ENCODE measurements at regions not wholly inside any gene's neighbourhood (a gene's known extent, or its start where the extent isn't known, plus 50 kb on each side); places are given as distances from the start of the nearest gene placed in this dataset.
A peak's percentile ranks its signal among the peaks of the same experiment; 100 is the strongest.
"Not testable (repeated sequence)": the region's sequence is repeated elsewhere in the genome, so short reads cannot be mapped to it uniquely, and the experiment has no call there.

DNA sequence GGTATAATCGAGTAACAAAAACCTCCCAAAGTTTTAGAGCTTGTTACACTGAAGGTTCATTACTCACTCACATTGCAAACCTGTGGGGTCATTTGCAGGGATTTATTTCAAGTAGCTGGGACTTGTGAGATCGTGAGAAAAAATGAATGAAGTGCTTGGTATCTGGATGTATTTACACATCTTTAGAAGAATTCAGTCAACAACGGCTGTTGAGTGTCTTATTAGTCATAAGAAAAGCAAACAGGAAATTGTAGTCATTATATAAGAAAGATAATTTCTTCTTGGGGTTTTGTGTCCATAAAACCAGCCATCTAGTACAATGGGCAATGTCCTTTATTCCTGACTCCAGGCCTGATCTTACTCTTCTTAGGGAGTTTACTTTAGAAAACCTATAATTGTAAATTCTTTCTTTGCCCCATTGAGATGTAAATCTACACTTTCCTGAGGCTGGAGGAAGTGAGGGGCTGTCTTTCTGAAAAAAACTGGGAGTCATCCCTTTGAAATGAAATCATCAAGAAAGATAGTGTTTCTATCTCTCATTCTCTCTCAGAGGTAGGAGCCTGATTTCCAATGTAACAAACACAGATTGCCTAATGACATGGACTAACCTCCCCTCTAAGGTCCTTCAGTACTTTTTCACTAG is 202.5 kb upstream of the ASCC3 start:
- Histone ChIP-seq H3K9ac (ENCODE audit: low read depth, low read length) (peak overlapping the region; percentile 42), H3K4me1 (ENCODE audit: insufficient read depth, low read length) (peaks cover 35% of the 10 kb centered on the region), H3K4me3 (ENCODE audit: low read length) (peak overlapping the region; percentile 24; the same call in 1 of the 2 replicates), H3K36me3 (ENCODE audit: insufficient read depth, low read depth, low read length) (no peaks in the 10 kb centered on the region), H3K27ac (ENCODE audit: low read length) (no peak overlapping the region), H3K9me3 (ENCODE audit: insufficient read depth, low read depth, low read length) (no peaks in the 10 kb centered on the region), H3K27me3 (ENCODE audit: insufficient read depth, low read length) (no peaks in the 10 kb centered on the region)

DNA sequence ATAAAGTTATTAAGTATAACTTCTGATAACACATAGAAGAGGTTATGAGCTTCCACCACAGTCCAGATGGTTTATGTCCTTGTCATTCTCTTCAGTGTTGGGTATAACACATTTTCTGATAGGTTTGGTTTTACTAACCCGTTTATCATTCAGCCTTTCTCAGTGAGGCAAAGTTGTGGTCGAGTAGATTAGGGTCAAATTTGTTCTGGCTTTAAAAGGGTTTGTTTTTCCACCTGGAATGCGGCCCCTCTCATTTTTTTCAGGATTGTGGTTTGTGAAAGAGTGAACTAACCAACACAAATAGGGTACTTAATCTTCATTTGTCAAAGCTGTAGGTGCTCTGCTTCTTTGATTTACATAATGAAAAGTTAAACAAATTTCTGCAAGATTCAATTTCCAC is 204.2 kb upstream of the ASCC3 start:
- Histone ChIP-seq H3K4me1 (ENCODE audit: insufficient read depth, low read length) (peaks cover 35% of the 10 kb centered on the region), H3K36me3 (ENCODE audit: insufficient read depth, low read depth, low read length) (no peaks in the 10 kb centered on the region), H3K4me3 (ENCODE audit: low read length) (peak overlapping the region; percentile 7; the same call in 1 of the 2 replicates), H3K9me3 (ENCODE audit: insufficient read depth, low read depth, low read length) (no peaks in the 10 kb centered on the region), H3K9ac (ENCODE audit: low read depth, low read length) (no peak overlapping the region), H3K27ac (ENCODE audit: low read length) (no peak overlapping the region), H3K27me3 (ENCODE audit: insufficient read depth, low read length) (no peaks in the 10 kb centered on the region)

DNA sequence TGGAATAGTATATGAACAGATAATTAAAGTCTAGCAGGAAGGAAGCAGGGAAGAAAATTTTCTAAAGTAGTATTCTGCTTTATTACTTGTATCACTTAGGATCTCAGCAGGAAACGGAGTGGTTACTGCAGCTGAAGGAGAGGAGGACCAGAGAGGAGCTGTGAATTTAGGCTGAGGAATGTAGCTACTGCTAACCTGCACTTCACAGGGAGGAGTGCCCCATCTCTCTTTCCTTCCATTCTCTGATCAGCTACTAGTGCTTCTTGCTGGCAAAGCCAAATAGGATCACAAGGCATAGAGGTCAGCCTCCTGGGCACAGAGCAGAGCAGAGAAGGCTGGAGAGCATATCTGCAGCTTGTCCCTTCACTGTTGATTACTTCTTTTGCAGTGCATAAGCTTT is 205.3 kb upstream of the ASCC3 start:
- no peaks in the 10 kb centered on the region for H3K27me3 ChIP-seq (ENCODE audit: insufficient read depth, low read length)
- no peaks in the 10 kb centered on the region for H3K36me3 ChIP-seq (ENCODE audit: insufficient read depth, low read depth, low read length)
- no peak overlapping the region for H3K9ac ChIP-seq (ENCODE audit: low read depth, low read length)
- H3K27ac ChIP-seq (ENCODE audit: low read length), result no peak overlapping the region
- no peaks in the 10 kb centered on the region for H3K9me3 ChIP-seq (ENCODE audit: insufficient read depth, low read depth, low read length)
- H3K4me3 ChIP-seq (ENCODE audit: low read length), result no peak overlapping the region
- H3K4me1 ChIP-seq (ENCODE audit: insufficient read depth, low read length), result peaks cover 35% of the 10 kb centered on the region

DNA sequence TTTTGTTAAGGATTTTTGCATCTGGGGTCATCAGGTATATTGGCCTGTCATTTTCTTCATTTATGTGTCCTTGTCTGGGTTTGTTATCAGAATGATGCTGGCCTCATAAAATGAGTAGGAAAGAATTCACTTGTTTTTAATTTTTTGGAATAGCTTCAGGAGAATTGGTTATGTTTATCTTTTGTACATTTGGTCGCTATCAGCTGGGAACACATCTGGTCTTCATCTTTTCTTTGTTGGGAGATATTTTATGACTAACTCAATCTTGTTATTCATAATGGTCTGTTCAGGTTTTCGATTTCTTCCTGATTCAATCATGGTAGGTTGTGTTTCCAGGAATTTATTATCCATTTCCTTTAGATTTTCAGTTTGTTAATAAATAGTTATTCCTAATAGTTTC is 207.5 kb upstream of the ASCC3 start:
- Histone ChIP-seq H3K4me3 (ENCODE audit: low read length) (no peak overlapping the region), H3K27me3 (ENCODE audit: insufficient read depth, low read length) (no peaks in the 10 kb centered on the region), H3K36me3 (ENCODE audit: insufficient read depth, low read depth, low read length) (no peaks in the 10 kb centered on the region), H3K4me1 (ENCODE audit: insufficient read depth, low read length) (peaks cover 28% of the 10 kb centered on the region), H3K9ac (ENCODE audit: low read depth, low read length) (no peak overlapping the region), H3K9me3 (ENCODE audit: insufficient read depth, low read depth, low read length) (no peaks in the 10 kb centered on the region), H3K27ac (ENCODE audit: low read length) (no peak overlapping the region)

DNA sequence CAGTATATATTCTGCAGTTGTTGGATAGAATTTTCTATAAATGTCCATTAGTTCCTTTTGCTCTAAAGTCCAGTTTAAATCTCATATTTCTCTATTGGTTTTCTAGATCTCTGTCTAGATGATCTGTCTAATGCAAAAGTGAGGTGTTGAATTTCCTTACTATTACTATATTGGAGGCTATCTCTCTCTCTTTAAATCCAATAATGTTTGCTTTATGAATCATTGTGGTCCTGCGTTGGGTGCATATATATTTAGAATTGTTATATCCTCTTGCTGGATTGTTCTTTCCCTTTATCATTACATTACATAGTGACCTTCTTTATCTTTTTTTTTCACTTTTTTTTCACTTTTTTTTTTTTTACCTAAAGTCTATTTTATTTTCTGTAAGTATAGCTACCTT is 208.5 kb upstream of the ASCC3 start:
- Histone ChIP-seq H3K9me3 (ENCODE audit: insufficient read depth, low read depth, low read length) (no peaks in the 10 kb centered on the region), H3K36me3 (ENCODE audit: insufficient read depth, low read depth, low read length) (no peaks in the 10 kb centered on the region), H3K4me3 (ENCODE audit: low read length) (no peak overlapping the region), H3K9ac (ENCODE audit: low read depth, low read length) (no peak overlapping the region), H3K27me3 (ENCODE audit: insufficient read depth, low read length) (no peaks in the 10 kb centered on the region), H3K27ac (ENCODE audit: low read length) (no peak overlapping the region), H3K4me1 (ENCODE audit: insufficient read depth, low read length) (peaks cover 20% of the 10 kb centered on the region)

DNA sequence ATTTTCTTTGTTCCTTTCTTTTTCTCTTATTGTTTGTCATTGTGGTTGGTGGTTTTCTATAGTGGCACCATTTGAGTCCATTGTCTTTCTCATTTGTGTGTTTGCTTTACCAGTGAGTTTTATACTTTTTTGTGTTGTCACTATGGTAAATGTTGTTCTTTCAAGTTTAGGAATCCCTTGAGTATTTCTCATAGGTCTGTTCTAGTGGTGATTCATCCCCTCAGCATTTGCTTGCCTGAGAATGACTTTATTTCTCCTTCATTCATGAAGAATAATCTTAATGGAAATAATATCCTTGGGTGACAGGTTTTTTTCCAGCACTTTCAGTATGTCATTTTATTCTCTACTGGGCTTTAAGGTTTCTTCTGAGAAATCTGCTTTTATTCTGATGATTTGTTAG is 209.2 kb upstream of the ASCC3 start:
- H3K9me3 ChIP-seq (ENCODE audit: insufficient read depth, low read depth, low read length), result no peaks in the 10 kb centered on the region
- no peaks in the 10 kb centered on the region for H3K27me3 ChIP-seq (ENCODE audit: insufficient read depth, low read length)
- H3K4me1 ChIP-seq (ENCODE audit: insufficient read depth, low read length), result peaks cover 15% of the 10 kb centered on the region
- no peak overlapping the region for H3K9ac ChIP-seq (ENCODE audit: low read depth, low read length)
- H3K36me3 ChIP-seq (ENCODE audit: insufficient read depth, low read depth, low read length), result no peaks in the 10 kb centered on the region
- no peak overlapping the region for H3K27ac ChIP-seq (ENCODE audit: low read length)
- H3K4me3 ChIP-seq (ENCODE audit: low read length), result no peak overlapping the region

DNA sequence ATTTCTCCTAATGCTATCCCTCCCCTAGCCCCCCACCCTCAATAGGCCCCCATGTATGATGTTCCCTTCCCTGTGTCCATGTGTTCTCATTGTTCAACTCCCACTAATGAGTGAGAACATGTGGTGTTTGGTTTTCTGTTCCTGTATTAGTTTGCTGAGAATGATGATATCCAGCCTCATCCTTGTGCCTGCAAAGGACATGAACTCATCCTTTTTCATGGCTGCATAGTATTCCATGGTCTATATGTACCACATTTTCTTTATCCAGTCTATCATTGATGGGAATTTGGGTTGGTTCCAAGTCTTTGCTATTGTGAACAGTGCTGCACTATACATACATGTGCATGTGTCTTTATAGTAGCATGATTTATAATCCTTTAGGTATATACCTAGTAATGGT is 217.5 kb upstream of the ASCC3 start:
- H3K9me3 ChIP-seq (ENCODE audit: insufficient read depth, low read depth, low read length); H3K4me3 ChIP-seq (ENCODE audit: low read length); H3K27me3 ChIP-seq (ENCODE audit: insufficient read depth, low read length); H3K27ac ChIP-seq (ENCODE audit: low read length); H3K36me3 ChIP-seq (ENCODE audit: insufficient read depth, low read depth, low read length); H3K9ac ChIP-seq (ENCODE audit: low read depth, low read length); H3K4me1 ChIP-seq (ENCODE audit: insufficient read depth, low read length): not testable (repeated sequence)

DNA sequence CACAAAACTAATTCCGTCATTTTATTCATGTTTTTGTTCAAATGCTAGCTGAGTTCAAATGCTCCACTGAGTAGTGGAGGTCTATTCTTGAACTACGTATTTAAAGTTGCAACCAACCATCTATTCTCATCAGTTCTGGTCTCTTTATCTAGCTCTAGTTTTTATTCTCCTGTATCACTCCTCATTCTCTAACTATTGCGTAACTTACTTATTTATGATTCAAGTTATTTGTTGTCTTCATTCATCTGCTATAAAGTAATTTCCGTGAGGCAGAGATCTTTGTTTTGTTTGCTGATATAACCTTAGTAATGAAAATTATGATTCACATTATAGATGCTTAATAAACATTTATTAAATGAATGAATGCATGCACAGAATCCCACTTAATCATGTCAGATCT is 221.6 kb upstream of the ASCC3 start:
- no peaks in the 10 kb centered on the region for H3K36me3 ChIP-seq (ENCODE audit: insufficient read depth, low read depth, low read length)
- no peaks in the 10 kb centered on the region for H3K27me3 ChIP-seq (ENCODE audit: insufficient read depth, low read length)
- H3K4me3 ChIP-seq (ENCODE audit: low read length), result no peak overlapping the region
- no peak overlapping the region for H3K9ac ChIP-seq (ENCODE audit: low read depth, low read length)
- H3K4me1 ChIP-seq (ENCODE audit: insufficient read depth, low read length), result no peaks in the 10 kb centered on the region
- H3K27ac ChIP-seq (ENCODE audit: low read length), result no peak overlapping the region
- H3K9me3 ChIP-seq (ENCODE audit: insufficient read depth, low read depth, low read length), result no peaks in the 10 kb centered on the region

DNA sequence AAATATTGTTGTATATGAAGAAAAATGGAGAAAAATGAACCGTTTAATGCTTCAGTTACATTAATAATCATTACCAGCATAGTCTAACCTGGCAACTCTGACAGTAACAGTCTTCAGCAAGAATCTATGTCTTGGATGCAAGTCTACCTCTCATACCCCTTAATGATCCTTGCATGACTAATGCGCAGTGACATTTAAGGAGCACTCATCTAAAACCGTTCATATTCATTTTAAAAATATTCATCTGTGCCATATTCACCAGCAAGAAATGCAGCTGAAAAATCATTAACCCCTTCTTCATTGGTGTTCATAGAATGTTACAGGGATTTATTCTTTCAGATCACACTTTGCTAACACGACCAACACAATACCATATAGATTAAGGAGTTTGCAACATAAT is 227.2 kb upstream of the ASCC3 start:
- Histone ChIP-seq H3K4me3 (ENCODE audit: low read length) (no peak overlapping the region), H3K9me3 (ENCODE audit: insufficient read depth, low read depth, low read length) (no peaks in the 10 kb centered on the region), H3K27me3 (ENCODE audit: insufficient read depth, low read length) (no peaks in the 10 kb centered on the region), H3K36me3 (ENCODE audit: insufficient read depth, low read depth, low read length) (no peaks in the 10 kb centered on the region), H3K9ac (ENCODE audit: low read depth, low read length) (no peak overlapping the region), H3K27ac (ENCODE audit: low read length) (no peak overlapping the region), H3K4me1 (ENCODE audit: insufficient read depth, low read length) (no peaks in the 10 kb centered on the region)

DNA sequence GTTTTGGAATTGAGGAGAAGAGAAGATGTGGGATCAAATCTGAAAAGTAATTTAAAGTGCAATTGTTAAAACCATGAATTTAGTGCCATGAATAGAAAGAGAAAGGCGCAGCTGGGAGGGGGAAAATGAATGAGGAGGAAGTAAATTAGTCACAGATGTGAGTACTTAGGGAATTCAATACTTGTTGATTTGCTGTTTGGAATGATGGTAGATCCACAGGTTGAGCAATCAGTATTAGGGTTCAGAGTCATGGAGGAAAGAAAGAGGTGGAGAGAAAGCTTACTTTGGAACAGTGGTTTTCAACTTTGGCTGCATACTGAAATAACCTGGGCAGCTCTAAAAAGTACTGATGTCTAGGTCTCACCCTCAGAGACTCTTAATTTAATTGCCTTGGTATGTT is 229.7 kb upstream of the ASCC3 start:
- Histone ChIP-seq H3K36me3 (ENCODE audit: insufficient read depth, low read depth, low read length) (no peaks in the 10 kb centered on the region), H3K27me3 (ENCODE audit: insufficient read depth, low read length) (no peaks in the 10 kb centered on the region), H3K4me3 (ENCODE audit: low read length) (no peak overlapping the region), H3K9me3 (ENCODE audit: insufficient read depth, low read depth, low read length) (no peaks in the 10 kb centered on the region), H3K27ac (ENCODE audit: low read length) (no peak overlapping the region), H3K4me1 (ENCODE audit: insufficient read depth, low read length) (no peaks in the 10 kb centered on the region), H3K9ac (ENCODE audit: low read depth, low read length) (no peak overlapping the region)

DNA sequence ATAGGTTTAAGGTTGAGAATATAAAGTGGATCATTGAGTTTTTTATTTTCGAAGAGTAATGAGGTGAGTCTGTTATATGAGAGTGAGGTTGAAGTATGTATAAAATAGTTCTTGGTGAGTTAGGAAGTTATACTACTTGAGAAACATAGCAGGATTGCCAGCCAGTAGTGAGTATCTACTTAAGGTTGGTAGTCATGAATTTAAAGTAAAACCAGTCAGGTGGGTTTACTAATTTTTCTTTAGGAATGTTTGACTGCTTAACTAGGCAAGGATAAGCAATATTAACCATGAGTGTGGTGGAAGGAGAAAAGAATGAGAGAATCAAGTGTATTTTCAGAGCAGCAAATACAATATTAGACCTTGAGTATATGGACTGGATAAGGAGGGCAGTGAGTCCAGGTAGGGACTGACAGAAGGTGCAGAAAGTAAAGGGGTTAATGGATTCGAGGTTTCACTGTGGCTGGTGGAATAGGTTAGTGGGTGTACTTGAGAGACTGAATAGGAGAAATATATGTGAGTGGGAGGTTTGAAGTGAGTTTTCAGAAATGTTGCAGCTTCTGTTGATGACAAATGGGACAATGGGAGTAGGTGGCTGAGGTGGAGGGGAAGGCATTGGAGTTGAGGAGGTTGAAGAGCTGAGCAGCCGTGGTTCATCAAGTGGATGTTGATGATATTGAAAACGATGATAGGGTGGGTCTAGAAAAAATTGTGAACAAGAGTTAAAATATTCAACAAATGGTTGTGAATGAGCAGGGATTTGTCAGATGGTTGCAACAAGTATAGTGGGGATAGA is 232.5 kb upstream of the ASCC3 start:
- Histone ChIP-seq H3K4me3 (ENCODE audit: low read length) (no peak overlapping the region), H3K27me3 (ENCODE audit: insufficient read depth, low read length) (no peaks in the 10 kb centered on the region), H3K9me3 (ENCODE audit: insufficient read depth, low read depth, low read length) (no peaks in the 10 kb centered on the region), H3K9ac (ENCODE audit: low read depth, low read length) (no peak overlapping the region), H3K4me1 (ENCODE audit: insufficient read depth, low read length) (peaks cover 8% of the 10 kb centered on the region; the same call in 1 of the 2 replicates), H3K36me3 (ENCODE audit: insufficient read depth, low read depth, low read length) (no peaks in the 10 kb centered on the region), H3K27ac (ENCODE audit: low read length) (no peak overlapping the region)

DNA sequence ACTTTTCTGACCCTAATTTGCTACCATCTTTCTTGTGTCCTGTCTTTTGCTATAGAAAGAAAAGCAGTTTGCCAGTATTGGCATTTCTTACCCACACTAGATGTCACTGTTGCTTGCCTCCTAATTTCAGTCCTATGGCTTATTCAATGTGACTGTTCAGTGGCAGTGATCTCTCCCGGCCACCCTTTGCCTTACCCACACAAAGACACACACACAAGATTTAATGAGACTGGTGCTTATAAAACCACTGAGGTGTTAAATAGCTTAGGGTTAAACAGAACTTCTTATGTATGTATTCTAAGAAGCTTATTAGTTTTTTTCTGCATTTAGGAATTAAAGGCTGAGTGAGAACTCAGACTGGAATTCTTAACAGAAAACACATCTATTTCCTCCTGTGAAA is 233.6 kb upstream of the ASCC3 start:
- no peaks in the 10 kb centered on the region for H3K27me3 ChIP-seq (ENCODE audit: insufficient read depth, low read length)
- no peaks in the 10 kb centered on the region for H3K9me3 ChIP-seq (ENCODE audit: insufficient read depth, low read depth, low read length)
- no peak overlapping the region for H3K4me3 ChIP-seq (ENCODE audit: low read length)
- H3K36me3 ChIP-seq (ENCODE audit: insufficient read depth, low read depth, low read length), result no peaks in the 10 kb centered on the region
- peaks cover 8% of the 10 kb centered on the region; the same call in 1 of the 2 replicates for H3K4me1 ChIP-seq (ENCODE audit: insufficient read depth, low read length)
- no peak overlapping the region for H3K9ac ChIP-seq (ENCODE audit: low read depth, low read length)
- H3K27ac ChIP-seq (ENCODE audit: low read length), result no peak overlapping the region

Data from iPS-20b (cell line).